Lower leg skin (tissue), 4 donors: ENCODE measurements at regions not wholly inside any gene's neighbourhood (a gene's known extent, or its start where the extent isn't known, plus 50 kb on each side); places are given as distances from the start of the nearest gene placed in this dataset.

Experiments used
- DNase-seq, 2 donors: peaks; one replicate each; pipeline ENCODE4 v3.0.0-alpha.2; 2019; ENCODE audit warnings: low spot score in 2 of 2
- H3K4me3 ChIP-seq: fragments of 200-600 bp; sonication (generic); 2 replicates; pipeline ENCODE4 v1.5.1; 2017; ENCODE audit warnings: mild to moderate bottlenecking, low read depth; ENCODE audit not compliant: poor library complexity, severe bottlenecking
- POLR2A ChIP-seq, 2 donors: fragments of 450-650 bp; IDR thresholded peaks; one replicate each; pipeline ENCODE4 v1.6.1; 2016 to 2017; ENCODE audit warnings: antibody characterized with exemption in 2 of 2, mild to moderate bottlenecking in 1 of 2, moderate library complexity in 1 of 2
- WGBS, 2 donors: methylation state at CpG; one replicate each; pipeline ENCODE4 v1.1.5; 2018; 5-methylcytosine and 5-hydroxymethylcytosine counted together
- intact Hi-C: fragments of 100-400 bp; cut with DNase I; formaldehyde crosslinking; loops from one replicate; pipeline ENCODE4 v1.15.0; 2023; ENCODE audit warnings: low total_unique reads
- TF ChIP-seq, protein P1 (sequence below), 3 donors: fragments of 450-650 bp; IDR thresholded peaks; one replicate each; pipeline ENCODE4 v1.5.1; 2016; ENCODE audit warnings: antibody characterized with exemption in 3 of 3, mild to moderate bottlenecking in 3 of 3, moderate library complexity in 2 of 3

DNA sequence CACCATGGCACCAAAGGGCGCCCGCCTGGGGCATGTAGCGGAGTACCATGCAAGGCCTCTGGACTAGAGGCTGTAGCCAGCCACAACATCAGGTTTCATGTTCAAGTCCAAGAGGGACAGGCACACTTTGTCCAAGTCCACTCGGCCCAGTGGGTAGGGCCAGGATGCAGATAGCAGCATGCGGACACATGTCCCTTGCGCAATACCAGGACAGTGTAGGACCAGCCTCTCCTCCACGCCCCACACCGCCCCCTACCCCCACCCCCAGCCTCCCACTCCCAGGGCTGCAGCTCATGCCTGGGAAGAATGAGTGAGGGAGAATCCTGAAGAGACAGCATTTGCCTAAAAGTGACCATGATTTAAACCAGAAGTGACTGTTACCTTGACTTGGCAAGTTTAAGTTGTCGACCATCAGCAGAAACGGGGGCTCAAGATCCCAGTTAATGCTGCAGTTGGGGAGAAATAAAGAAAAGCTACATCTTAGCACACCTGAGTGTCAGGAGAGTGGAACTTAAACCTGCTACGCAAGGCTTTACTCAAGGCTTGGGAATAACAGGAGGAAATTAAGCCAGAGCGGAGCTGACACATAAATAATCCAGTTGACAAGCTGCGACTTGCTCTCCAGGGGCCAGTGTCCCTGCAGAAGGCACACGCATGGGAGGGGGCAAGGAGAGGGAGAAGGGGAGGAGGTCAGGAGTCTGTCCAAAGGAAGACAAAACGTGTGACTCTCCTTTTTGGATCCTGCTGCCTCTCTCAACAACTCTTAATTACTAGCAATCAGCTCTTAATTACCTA is 221.7 kb downstream of the BCOR start:
- TF ChIP-seq POLR2A (IDR thresholded peaks at IDR 0.05), result no peak
- TF ChIP-seq, protein P1, sequence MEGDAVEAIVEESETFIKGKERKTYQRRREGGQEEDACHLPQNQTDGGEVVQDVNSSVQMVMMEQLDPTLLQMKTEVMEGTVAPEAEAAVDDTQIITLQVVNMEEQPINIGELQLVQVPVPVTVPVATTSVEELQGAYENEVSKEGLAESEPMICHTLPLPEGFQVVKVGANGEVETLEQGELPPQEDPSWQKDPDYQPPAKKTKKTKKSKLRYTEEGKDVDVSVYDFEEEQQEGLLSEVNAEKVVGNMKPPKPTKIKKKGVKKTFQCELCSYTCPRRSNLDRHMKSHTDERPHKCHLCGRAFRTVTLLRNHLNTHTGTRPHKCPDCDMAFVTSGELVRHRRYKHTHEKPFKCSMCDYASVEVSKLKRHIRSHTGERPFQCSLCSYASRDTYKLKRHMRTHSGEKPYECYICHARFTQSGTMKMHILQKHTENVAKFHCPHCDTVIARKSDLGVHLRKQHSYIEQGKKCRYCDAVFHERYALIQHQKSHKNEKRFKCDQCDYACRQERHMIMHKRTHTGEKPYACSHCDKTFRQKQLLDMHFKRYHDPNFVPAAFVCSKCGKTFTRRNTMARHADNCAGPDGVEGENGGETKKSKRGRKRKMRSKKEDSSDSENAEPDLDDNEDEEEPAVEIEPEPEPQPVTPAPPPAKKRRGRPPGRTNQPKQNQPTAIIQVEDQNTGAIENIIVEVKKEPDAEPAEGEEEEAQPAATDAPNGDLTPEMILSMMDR (IDR thresholded peaks at IDR 0.05), result no peak
- WGBS, 2 donors, result 37 to 57% methylated on average over 7 to 12 of the region's 15 CpGs
- intact Hi-C loops, result no loop called here

DNA sequence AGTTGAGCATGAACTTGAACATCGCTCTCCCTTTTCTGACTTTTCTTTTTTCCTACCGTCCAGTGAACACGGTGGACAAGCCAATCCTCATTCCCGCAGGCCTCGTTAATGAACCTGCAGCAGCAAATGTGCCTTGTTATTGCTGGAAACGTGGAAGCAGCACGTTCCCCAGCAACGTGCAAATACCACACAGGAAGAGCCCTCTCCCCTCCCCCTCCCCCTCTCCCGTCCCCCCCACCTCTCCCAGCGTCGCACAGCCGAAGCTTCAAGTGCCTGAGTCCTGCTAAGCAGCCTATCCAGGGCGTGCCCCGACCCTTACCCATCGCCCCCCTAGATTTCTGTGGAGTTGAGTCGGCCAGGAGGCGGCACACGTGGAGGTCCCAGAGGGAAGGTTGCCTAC is 219.9 kb downstream of the BCOR start:
- no peak overlapping the region for H3K4me3 ChIP-seq
- intact Hi-C loops, result no loop called here
- no peak for DNase-seq
- WGBS, 2 donors, result 65 to 74% methylated on average over 15 to 17 of the region's 18 CpGs
- TF ChIP-seq POLR2A (IDR thresholded peaks at IDR 0.05), result no peak
- TF ChIP-seq, protein P1 (IDR thresholded peaks at IDR 0.05), result no peak

More for the DNA sequence above, 221.7 kb downstream of the BCOR start:
- no peak for DNase-seq
- no peak overlapping the region for H3K4me3 ChIP-seq

DNA sequence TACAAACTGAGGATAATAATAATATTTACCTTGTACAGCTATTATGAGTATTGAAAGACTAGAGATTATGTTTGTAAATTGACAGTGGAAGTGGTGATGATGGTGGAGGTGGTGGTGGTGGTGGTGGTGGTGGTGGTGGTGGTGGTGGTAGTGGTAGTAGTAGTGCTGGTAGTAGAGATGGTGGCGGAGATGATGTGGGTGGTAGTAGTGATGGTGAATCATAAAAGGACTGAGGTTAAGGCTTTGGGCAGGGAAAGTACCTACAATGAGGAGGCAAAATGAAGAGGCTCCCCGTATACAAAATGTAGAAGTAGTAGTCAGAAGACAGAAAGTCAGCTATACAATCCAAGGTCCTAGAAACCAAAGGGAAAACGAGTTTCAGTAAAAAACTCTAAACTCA is 214.1 kb downstream of the BCOR start:
- no peak for DNase-seq
- intact Hi-C loops, result no loop called here
- no peak for TF ChIP-seq POLR2A (IDR thresholded peaks at IDR 0.05)
- TF ChIP-seq, protein P1 (IDR thresholded peaks at IDR 0.05), result no peak
- WGBS, 2 donors, result 83 to 96% methylated on average over 3 of the region's 3 CpGs
- no peak overlapping the region for H3K4me3 ChIP-seq

DNA sequence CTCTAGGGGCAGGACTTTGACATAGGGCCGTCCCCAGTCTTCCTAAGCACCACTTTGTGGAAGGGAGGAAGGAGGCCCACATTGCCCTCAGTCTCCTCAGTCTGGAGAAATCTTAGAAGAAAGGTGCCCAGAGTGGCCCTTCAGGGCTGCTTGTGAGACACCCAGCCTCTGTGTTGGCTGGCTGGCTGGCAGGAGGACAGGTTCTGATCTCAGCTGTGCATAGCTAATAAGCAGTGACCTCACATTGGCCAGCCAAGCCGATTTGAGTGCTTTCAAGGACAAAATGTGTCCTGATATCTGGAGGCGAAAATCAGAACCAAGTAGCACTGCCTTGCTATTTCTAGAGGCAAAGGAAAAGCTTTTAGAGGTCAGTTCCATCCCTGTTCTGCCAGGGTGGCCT is 211.5 kb downstream of the BCOR start:
- intact Hi-C loops, result no loop called here
- H3K4me3 ChIP-seq, result no peak overlapping the region
- TF ChIP-seq, protein P1 (IDR thresholded peaks at IDR 0.05), result no peak
- no peak for TF ChIP-seq POLR2A (IDR thresholded peaks at IDR 0.05)
- WGBS, 2 donors, result 77 to 100% methylated on average over 1 to 3 of the region's 3 CpGs
- DNase-seq, result no peak

DNA sequence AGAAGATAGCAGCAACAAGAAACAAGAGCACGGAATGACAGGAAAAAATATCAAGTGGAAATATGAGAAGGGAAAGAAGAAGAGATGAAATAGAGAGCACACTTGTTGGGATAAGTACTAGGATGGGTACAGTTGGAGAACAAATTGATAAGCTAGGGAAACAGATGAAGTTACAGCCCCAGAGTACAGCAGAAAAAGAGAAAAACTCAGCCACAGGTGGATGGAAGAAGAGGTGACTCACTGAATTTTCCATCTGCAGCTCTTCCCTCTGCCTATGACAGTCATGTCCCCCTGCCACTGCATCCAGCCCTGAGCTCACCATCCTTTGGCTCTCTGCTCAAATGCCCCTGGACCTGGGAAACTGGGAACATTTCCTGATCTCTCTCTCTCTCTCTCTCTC is 209.0 kb downstream of the BCOR start:
- intact Hi-C loops, result no loop called here
- TF ChIP-seq, protein P1 (IDR thresholded peaks at IDR 0.05), result no peak
- TF ChIP-seq POLR2A (IDR thresholded peaks at IDR 0.05), result no peak
- whole genome bisulfite sequencing, 2 donors, result 88 to 90% methylated on average over 1 of the region's 1 CpG

DNA sequence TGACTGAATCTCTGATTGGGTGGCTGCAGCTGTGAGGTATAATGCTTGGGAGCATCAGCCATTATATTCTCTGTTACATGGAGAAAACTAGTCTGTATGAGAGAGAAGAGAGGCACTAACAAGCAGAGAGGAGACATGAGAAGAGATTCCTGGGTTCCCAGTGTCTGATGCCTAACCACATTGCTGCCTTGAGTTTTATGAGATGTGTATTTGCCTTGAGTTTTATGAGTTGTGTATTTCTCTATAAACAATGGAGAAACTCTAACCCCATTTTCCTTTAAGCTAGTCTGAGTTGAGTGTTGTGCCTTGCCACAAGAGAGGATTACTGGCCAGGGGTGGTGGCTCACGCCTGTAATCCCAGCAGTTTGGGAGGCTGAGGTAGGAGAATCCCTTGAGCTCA is 208.1 kb downstream of the BCOR start:
- WGBS, 2 donors, result 57 to 100% methylated on average over 1 of the region's 1 CpG
- H3K4me3 ChIP-seq, result no peak overlapping the region
- DNase-seq, result no peak
- TF ChIP-seq, protein P1 (IDR thresholded peaks at IDR 0.05), result no peak
- intact Hi-C loops, result no loop called here

More for the DNA sequence above, 209.0 kb downstream of the BCOR start:
- H3K4me3 ChIP-seq, result no peak overlapping the region
- no peak for DNase-seq
